Lower lobe of right lung (tissue), 2 donors: ENCODE measurements at regions not wholly inside any gene's neighbourhood (a gene's known extent, or its start where the extent isn't known, plus 50 kb on each side); places are given as distances from the start of the nearest gene placed in this dataset.
A peak's percentile ranks its signal among the peaks of the same experiment; 100 is the strongest.
"Not testable (repeated sequence)": the region's sequence is repeated elsewhere in the genome, so short reads cannot be mapped to it uniquely, and the experiment has no call there.

ENCODE experiments used
- ATAC-seq, 2 donors: fragments of 200-7000 bp; cut with Tn5 transposase; one replicate each; pipeline ENCODE4 v1.9.1; 2020 to 2022; ENCODE audit warnings: mild to moderate bottlenecking in 2 of 2, moderate library complexity in 2 of 2
- DNase-seq: peaks from one replicate; pipeline ENCODE4 v3.0.0-alpha.2; 2020
- H3K27ac ChIP-seq: fragments of 200-600 bp; one replicate; pipeline ENCODE4 v1.8.0; 2022
- H3K27me3 ChIP-seq: fragments of 200-600 bp; one replicate; pipeline ENCODE4 v1.8.0; 2022; ENCODE audit warnings: low read depth
- H3K36me3 ChIP-seq: fragments of 200-600 bp; one replicate; pipeline ENCODE4 v1.8.0; 2022; ENCODE audit warnings: mild to moderate bottlenecking
- H3K4me1 ChIP-seq: fragments of 200-600 bp; one replicate; pipeline ENCODE4 v1.8.0; 2022
- H3K4me3 ChIP-seq: fragments of 200-600 bp; one replicate; pipeline ENCODE4 v1.8.0; 2022; ENCODE audit warnings: mild to moderate bottlenecking
- H3K9me3 ChIP-seq: fragments of 200-600 bp; one replicate; pipeline ENCODE4 v1.8.0; 2022
- intact Hi-C: fragments of 100-400 bp; cut with DNase I; formaldehyde crosslinking; loops from one replicate; pipeline ENCODE4 v1.11.0; 2022
- donor health status: DM: no; HTN: yes; CAD: no; lungs with severe emphysema.

GRCh38 chr7:63555226-63555994 lies 443.2 kb upstream of the ZNF722 start:
- ATAC-seq, result peak in 1 of 2 donors; percentile 8
- intact Hi-C loops, H3K9me3 ChIP-seq, H3K27ac ChIP-seq, H3K27me3 ChIP-seq, H3K4me3 ChIP-seq, H3K4me1 ChIP-seq, H3K36me3 ChIP-seq: not testable (repeated sequence)
- DNase-seq, result peak; percentile 25

GRCh38 chr7:63556223-63556622 lies 442.4 kb upstream of the ZNF722 start:
- H3K4me3 ChIP-seq, H3K27ac ChIP-seq, ATAC-seq, H3K4me1 ChIP-seq, H3K36me3 ChIP-seq, H3K27me3 ChIP-seq, intact Hi-C loops, H3K9me3 ChIP-seq: not testable (repeated sequence)
- peak; percentile 18 for DNase-seq

- not testable (repeated sequence) for DNase-seq, H3K4me1 ChIP-seq, H3K36me3 ChIP-seq
These were observed 439.6 kb upstream of the ZNF722 start for GRCh38 chr7:63559016-63559415.

GRCh38 chr7:63559826-63560465 lies 438.7 kb upstream of the ZNF722 start:
- intact Hi-C loops, H3K27me3 ChIP-seq, H3K27ac ChIP-seq, H3K9me3 ChIP-seq, H3K4me1 ChIP-seq, H3K4me3 ChIP-seq, H3K36me3 ChIP-seq: not testable (repeated sequence)
- DNase-seq (peak; percentile 23), ATAC-seq (peak in 1 of 2 donors; percentile 21)

More at GRCh38 chr7:63559016-63559415, 439.6 kb upstream of the ZNF722 start:
- H3K27ac ChIP-seq, ATAC-seq, intact Hi-C loops, H3K27me3 ChIP-seq, H3K9me3 ChIP-seq, H3K4me3 ChIP-seq: not testable (repeated sequence)

GRCh38 chr7:63561911-63562310 lies 436.7 kb upstream of the ZNF722 start:
- H3K36me3 ChIP-seq, ATAC-seq, H3K4me3 ChIP-seq, intact Hi-C loops, H3K9me3 ChIP-seq, H3K4me1 ChIP-seq, H3K27ac ChIP-seq, H3K27me3 ChIP-seq, DNase-seq: not testable (repeated sequence)

DNA sequence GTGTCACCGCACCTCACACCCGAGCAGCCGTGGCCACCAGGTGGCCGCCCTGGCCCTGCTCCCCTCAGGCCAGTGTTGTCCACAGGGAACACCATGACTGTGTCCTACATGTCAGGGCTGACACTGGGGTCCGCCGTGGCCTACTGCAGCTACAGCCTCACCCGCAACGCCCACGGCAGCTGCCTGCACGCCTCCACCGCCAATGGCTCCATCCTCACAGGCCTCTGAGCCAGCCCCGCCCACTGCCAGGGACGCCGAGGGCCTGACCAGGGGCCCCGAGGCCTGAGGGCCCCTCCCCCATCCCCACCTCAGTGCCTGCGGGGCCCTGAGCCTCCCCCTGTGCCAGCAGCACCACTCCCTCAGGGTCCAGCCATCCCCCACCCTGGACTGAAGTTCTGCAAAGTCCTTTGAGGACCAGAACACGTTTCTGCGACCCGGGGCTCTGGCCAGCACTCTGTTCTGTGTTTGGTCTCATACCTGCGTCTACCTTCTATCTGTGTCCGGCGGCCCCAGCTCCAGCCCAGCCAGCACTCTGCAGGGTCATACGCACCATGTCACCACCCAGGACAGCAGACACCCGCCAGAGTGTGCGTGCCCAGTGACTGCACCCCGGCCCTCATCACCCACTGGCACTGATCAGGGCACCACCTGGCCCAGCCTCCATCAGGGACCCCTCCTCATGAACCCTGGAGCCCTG lies 436.1 kb upstream of the ZNF722 start:
- ATAC-seq (peak; percentile 9 to 36), DNase-seq (peak; percentile 24)
- H3K4me1 ChIP-seq, H3K27me3 ChIP-seq, H3K36me3 ChIP-seq, intact Hi-C loops, H3K27ac ChIP-seq, H3K4me3 ChIP-seq, H3K9me3 ChIP-seq: not testable (repeated sequence)

DNA sequence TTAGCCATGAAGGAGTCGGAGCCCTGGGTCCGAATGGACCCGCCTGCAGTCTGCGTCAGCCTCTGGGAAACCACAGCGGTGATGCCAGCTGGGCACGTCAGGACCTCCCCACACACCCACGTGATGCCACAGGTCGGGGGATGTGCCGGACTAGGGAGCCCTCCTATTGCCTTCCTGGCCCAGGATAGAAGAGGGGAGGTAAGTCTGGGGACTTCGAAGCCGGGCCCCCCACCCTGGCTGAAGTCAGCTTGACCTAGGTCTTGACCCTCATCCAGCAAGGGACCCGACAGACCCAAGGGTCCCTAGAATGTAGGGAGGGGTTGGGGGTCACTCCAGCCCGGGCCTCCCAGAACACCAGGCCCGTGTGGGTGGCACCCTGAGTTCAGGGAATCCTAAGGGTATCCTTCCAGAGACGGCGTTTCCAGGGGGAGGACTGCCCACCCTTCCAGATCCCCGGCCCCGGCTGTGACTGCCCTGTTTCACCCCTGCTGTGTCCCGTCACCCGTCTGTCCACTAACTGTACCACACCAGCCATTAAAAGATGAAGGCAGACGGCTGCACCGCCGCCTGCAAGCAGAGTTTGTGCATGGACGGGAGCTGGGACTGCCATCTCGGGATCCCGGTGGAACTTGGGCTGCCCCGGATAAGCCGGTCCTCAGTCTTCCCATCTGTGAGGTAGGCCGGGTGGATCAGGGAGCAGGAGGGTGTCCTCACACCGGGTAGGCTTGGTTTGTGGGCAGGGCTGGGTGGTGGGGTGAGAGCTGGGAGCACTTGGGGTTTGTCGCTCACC lies 435.3 kb upstream of the ZNF722 start:
- intact Hi-C loops, H3K4me3 ChIP-seq, ATAC-seq, H3K36me3 ChIP-seq, H3K27ac ChIP-seq, H3K4me1 ChIP-seq, H3K27me3 ChIP-seq, H3K9me3 ChIP-seq: not testable (repeated sequence)
- DNase-seq, result peak; percentile 28

DNA sequence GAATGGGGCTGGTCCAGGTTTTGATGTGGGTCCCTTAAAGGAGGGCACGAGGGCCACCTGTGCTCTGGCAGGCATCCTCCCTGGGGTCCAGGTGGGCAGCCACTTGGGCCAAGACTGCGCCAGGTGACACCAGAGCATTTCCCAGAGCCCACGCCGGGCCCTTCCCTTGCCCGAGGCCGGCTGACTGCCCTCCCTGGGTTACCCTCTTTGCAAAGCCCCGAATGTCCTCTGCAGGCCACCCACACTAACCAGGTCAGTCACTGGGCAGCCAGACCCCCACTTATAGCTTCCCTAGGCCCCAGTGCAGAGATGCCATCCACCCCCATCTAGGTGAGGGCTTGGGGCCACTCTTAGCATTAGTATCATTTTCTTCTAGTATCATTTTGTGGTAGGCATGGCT lies 433.8 kb upstream of the ZNF722 start:
- H3K9me3 ChIP-seq, intact Hi-C loops, H3K27ac ChIP-seq, ATAC-seq, H3K36me3 ChIP-seq, H3K27me3 ChIP-seq, H3K4me1 ChIP-seq, H3K4me3 ChIP-seq: not testable (repeated sequence)
- peak; percentile 24 for DNase-seq

- H3K36me3 ChIP-seq, H3K27me3 ChIP-seq, H3K9me3 ChIP-seq, H3K4me1 ChIP-seq, H3K27ac ChIP-seq, ATAC-seq, H3K4me3 ChIP-seq, intact Hi-C loops: not testable (repeated sequence)
- DNase-seq, result peak; percentile 18
These were observed 431.8 kb upstream of the ZNF722 start for GRCh38 chr7:63566886-63567285.

- H3K27me3 ChIP-seq, H3K36me3 ChIP-seq, H3K27ac ChIP-seq, intact Hi-C loops, H3K4me3 ChIP-seq, H3K4me1 ChIP-seq, H3K9me3 ChIP-seq: not testable (repeated sequence)
- ATAC-seq (peak in 1 of 2 donors; percentile 2), DNase-seq (peak; percentile 37)
These were observed 431.0 kb upstream of the ZNF722 start for GRCh38 chr7:63567636-63568035.

DNA sequence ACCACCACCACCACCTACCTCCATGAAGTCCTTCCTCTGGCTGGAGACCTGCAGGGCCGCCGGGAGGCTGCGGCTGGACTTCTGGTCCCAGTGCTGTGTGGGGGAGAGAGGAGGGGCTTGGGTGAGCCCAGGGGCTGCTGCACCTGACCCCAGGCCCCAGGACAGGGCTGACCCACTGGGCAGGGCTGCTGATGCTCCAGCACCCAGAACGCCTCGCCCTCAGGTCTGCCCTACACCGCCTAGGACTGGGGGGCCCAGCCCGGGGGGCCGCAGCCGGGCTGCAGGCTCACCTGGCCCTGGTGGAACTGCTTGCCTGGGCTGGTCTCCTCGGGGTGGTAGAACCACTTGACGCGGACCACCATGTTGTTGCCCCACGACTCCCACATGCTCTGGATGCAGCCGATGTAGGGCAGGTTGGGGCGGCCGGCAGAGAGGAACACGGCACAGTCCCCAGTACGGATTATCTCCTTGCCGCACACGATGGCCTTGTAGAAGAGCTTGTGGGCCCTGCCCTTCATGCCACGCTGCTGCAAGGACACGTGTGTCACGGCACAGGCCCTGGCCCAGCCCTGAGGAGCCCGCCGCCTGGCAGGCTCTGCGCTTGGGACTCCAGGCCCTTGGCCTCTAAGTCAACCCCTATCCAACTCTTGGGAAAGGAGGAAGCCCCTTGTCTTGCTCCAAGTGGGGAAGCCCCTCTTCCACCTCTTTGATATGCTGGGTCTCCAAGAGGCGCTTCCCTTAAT lies 429.9 kb upstream of the ZNF722 start:
- peak; percentile 15 to 33 for ATAC-seq
- peak; percentile 20 for DNase-seq
- H3K4me3 ChIP-seq, intact Hi-C loops, H3K27ac ChIP-seq, H3K27me3 ChIP-seq, H3K36me3 ChIP-seq, H3K4me1 ChIP-seq, H3K9me3 ChIP-seq: not testable (repeated sequence)

DNA sequence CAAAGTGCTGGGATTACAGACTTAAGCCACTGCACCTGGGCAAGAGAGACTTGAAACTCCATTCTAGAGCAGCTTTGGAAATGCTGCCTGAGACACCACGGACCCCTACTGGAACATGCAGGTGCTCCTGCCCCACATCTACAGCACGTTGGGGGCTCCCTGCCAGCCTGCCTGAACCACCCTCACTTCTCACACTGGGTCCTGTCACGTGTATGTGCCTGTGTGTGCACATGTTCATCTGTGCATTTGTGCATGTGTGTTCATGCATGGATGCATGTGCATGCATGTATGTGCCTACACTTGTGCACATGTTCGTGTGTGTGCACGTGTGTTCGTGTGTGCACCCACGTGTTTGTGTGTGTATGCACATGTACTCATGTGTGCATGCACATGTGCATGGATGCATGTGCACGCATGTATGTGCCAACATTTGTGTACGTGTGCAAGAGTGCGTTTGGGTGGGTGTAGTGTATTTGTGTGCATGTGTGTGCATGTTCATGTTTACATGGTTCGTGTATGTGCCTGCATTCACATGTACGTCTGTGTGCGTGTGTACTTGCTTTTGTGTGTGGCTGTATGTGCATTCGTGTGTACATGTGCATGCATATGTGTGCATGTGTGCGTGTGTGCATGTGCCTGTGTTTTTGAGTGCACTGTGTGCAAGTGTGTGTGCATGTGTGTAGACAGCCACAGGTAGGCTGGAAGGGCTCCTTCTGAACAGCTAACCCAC lies 428.1 kb upstream of the ZNF722 start:
- H3K27me3 ChIP-seq, H3K4me1 ChIP-seq, H3K27ac ChIP-seq, H3K4me3 ChIP-seq, intact Hi-C loops, H3K9me3 ChIP-seq, H3K36me3 ChIP-seq, ATAC-seq: not testable (repeated sequence)
- DNase-seq, result peak; percentile 30
